Heart right ventricle (tissue), 16 donors: ENCODE measurements at regions not wholly inside any gene's neighbourhood (a gene's known extent, or its start where the extent isn't known, plus 50 kb on each side); places are given as distances from the start of the nearest gene placed in this dataset.

Experiments used
- ATAC-seq, 8 donors: fragments of 200-7000 bp; cut with Tn5 transposase; one replicate each; pipeline ENCODE4 v1.9.1; 2020; ENCODE audit warnings: mild to moderate bottlenecking in 8 of 8, moderate library complexity in 8 of 8, moderate number of reproducible peaks in 1 of 8
- DNase-seq, 2 donors: peaks; one replicate each; pipeline ENCODE4 v3.0.0-alpha.2; 2020
- H3K27ac ChIP-seq, 10 donors: fragments of 200-600 bp; sonication (generic) in 2 of 10; one replicate each; pipeline versions ENCODE4 v1.5.0 to v1.8.0; 2020 to 2022; ENCODE audit warnings: mild to moderate bottlenecking in 3 of 10
- H3K27me3 ChIP-seq, 7 donors: fragments of 200-600 bp; one replicate each; pipeline ENCODE4 v1.8.0; 2021 to 2022; ENCODE audit warnings: mild to moderate bottlenecking in 2 of 7
- H3K36me3 ChIP-seq, 9 donors: fragments of 200-600 bp; sonication (generic) in 1 of 9; one replicate each; pipeline versions ENCODE4 v1.5.0 to v1.8.0; 2020 to 2022; ENCODE audit warnings: mild to moderate bottlenecking in 2 of 9
- H3K4me1 ChIP-seq, 9 donors: fragments of 200-600 bp; sonication (generic) in 1 of 9; one replicate each; pipeline versions ENCODE4 v1.5.0 to v1.8.0; 2020 to 2022; ENCODE audit warnings: mild to moderate bottlenecking in 4 of 9
- H3K4me3 ChIP-seq, 10 donors: fragments of 200-600 bp; sonication (generic) in 2 of 10; one replicate each; pipeline versions ENCODE4 v1.5.0 to v1.8.0; 2020 to 2022; ENCODE audit warnings: mild to moderate bottlenecking in 7 of 10, moderate library complexity in 2 of 10
- H3K9me3 ChIP-seq, 11 donors: fragments of 200-600 bp in 10 of 11; sonication (generic) in 2 of 11; one replicate each; pipeline versions ENCODE4 v1.5.0 to v1.8.0; 2013 to 2022; ENCODE audit warnings: mild to moderate bottlenecking in 2 of 11, control low read depth in 1 of 11, moderate library complexity in 1 of 11
- WGBS, 2 donors: extraction: QIAGEN DNeasy Blood & Tissue Kit; methylation state at CpG; one replicate each; pipeline ENCODE4 v1.1.7; 2013; ENCODE audit warnings: inconsistent platforms in 1 of 2; 5-methylcytosine and 5-hydroxymethylcytosine counted together
- intact Hi-C, 10 donors: fragments of 100-400 bp; cut with DNase I; formaldehyde crosslinking; loops; one replicate each; pipeline versions ENCODE4 v1.11.1 to v1.14.2; 2022
- TF ChIP-seq, protein P1 (sequence below), 9 donors: fragments of 200-600 bp; sonication (generic) in 2 of 9; IDR thresholded peaks; one replicate each; pipeline versions ENCODE4 v1.5.0 to v1.8.0; 2021 to 2022; ENCODE audit warnings: antibody characterized with exemption in 9 of 9, mild to moderate bottlenecking in 5 of 9, moderate library complexity in 1 of 9
- donor health status: Arrhythmogenic right ventricular cardiomyopathy.
- donor health status: ischemic (EF 13 %, LVEDD 7.1; RV severe dilation, severe dysfunction).
- donor health status: healthy with polysubstance abuse.
- donor health status: DM: no; HTN: yes; CAD: no.
- donor health status: DM: no; HTN: no; CAD: no.
- donor health status: ischemic (EF 25% LVEDD 6.9; RV normal size, moderate dysfunction).
- donor health status: ischemic (EF 25% LVEDD 5.7; RV mildly dilated, moderate dysfunction).
- donor health status: healthy.
- donor health status: DM: yes; HTN: yes; CAD: no.
- donor health status: Ischemic cardiomyopathy.
- donor health status: ischemic (EF 35%, LVEDD 5.7; RV mildly dilated, moderate dysfunction).
- donor health status: nonischemic (EF 11% LVEDD 7.7; RV severe dilation, severe dysfunction).
- donor health status: DM: yes; HTN: yes; CAD: no.
- donor health status: PGD.
- donor health status: ischemic (EF 29% LVEDD 5.4; RV normal size, mild dysfunction).
- donor health status: nonischemic (EF 23%, LVEDD 6.1; RV moderate dilation, normal function).

DNA sequence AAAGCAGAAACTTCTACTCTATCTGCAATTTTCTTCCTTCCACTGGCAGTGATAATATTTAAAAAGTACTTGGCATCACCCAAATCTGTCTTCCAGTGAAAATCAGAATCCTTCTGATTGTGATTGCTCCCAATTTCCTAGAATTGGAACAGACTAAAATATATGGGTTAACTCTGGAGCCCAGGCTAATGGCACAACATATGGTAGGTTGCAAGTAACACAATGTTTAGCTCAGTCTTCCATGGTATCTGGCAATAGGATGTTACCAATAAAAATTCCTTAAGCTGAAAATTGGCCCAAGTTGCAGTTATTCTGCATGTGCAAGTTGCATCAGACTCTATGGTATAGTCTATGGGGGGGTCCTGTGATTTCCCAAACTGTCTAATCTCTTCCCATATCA lies 273.5 kb upstream of the ADAMTS9 start:
- intact Hi-C loops, result no loop called here
- H3K27me3 ChIP-seq, result no peaks in the 10 kb centered on the region
- no peak overlapping the region for H3K27ac ChIP-seq
- TF ChIP-seq, protein P1, sequence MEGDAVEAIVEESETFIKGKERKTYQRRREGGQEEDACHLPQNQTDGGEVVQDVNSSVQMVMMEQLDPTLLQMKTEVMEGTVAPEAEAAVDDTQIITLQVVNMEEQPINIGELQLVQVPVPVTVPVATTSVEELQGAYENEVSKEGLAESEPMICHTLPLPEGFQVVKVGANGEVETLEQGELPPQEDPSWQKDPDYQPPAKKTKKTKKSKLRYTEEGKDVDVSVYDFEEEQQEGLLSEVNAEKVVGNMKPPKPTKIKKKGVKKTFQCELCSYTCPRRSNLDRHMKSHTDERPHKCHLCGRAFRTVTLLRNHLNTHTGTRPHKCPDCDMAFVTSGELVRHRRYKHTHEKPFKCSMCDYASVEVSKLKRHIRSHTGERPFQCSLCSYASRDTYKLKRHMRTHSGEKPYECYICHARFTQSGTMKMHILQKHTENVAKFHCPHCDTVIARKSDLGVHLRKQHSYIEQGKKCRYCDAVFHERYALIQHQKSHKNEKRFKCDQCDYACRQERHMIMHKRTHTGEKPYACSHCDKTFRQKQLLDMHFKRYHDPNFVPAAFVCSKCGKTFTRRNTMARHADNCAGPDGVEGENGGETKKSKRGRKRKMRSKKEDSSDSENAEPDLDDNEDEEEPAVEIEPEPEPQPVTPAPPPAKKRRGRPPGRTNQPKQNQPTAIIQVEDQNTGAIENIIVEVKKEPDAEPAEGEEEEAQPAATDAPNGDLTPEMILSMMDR (IDR thresholded peaks at IDR 0.05), result no peak
- peaks cover 0 to 19% (median 0%) of the 10 kb centered on the region in 9 donors for H3K4me1 ChIP-seq
- H3K9me3 ChIP-seq, result peaks cover 0 to 3% (median 0%) of the 10 kb centered on the region in 11 donors
- H3K36me3 ChIP-seq, result no peaks in the 10 kb centered on the region
- DNase-seq, result no peak
- H3K4me3 ChIP-seq, result no peak overlapping the region
- ATAC-seq, result no peak

DNA sequence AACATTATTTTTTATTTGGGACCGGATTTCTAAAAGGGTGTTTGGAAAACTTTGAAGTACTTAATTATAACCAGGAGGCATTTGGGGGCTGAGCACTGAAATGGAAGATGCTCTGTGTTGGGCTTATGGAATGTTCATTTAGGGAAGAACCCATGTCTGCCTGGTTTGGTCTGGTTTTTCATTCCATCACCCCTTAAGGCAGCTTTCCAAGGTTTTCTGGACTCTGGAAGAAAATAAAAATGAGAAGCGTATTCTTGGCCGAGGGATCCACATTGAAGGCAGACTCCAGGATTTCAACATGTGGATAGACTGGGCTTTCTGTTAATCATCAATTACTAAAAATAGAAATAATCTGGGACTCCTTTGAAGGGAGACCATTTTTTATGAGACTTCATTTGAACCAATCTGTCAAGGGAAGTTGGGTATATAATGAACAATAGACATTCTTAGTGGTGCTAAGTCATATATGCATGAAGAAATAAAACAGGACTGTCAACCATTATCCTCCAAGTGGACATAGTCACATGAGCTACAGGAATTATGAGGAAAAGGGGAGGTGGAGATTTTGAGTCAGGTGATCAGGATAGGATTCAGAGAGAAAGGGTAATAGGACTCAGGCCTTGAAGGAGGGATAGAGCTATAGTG lies 270.5 kb upstream of the ADAMTS9 start:
- H3K27ac ChIP-seq, result peak overlapping the region in 3 of 10 donors; percentile 34 to 52 (median 47)
- intact Hi-C loops, result loop anchor here in 1 of 10 donors (10.0 kb wide), 1 partner anchor 424 kb away; no protein-coding TSS in a partner anchor

DNA sequence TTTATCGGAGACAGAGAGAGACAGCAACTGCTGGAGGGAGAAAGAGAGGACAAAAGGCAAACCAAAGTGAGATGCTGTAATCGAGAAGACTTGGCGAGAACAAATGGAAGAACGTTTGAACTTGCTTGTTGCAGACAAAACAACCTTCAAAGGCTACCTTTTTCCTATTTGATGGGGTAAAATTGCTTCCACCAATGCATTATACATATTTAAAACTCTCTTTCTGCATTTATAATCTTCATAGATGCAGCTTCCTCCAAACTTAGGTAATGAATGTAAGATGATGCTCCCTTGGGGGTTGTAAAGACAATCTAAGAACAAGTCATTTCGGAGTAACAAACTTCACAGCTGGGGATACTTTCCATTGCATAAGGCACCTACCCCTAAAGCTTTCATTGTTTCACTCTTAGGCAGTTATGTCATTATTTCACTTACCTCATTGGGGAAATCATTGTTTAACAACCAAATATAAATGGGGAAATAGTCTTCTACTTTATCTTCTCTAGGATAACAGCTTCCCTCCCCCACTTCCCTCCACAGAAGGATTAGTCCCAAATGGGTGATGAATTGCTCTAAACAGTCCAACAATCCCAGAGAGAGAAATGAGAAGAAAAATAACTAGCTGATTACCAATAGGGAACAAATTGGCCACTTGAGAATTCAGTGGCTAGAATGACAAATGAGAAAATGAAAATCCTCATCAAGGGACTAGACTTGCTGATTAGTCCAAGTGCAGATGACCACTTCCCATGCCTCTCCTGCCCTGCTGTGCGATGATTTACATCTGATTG lies 269.8 kb upstream of the ADAMTS9 start:
- Histone ChIP-seq H3K9me3 (no peaks in the 10 kb centered on the region), H3K4me1 (peaks cover 0 to 35% (median 0%) of the 10 kb centered on the region in 9 donors), H3K27me3 (no peaks in the 10 kb centered on the region), H3K27ac (peak overlapping the region in 5 of 10 donors; percentile 5 to 52 (median 34)), H3K36me3 (no peaks in the 10 kb centered on the region), H3K4me3 (no peak overlapping the region)
- intact Hi-C loops, result loop anchor here in 1 of 10 donors (10.0 kb wide), 1 partner anchor 423 kb away; no protein-coding TSS in a partner anchor
- DNase-seq (no peak), ATAC-seq (peak in 4 of 8 donors; percentile 19 to 49 (median 38))
- 72 to 79% methylated on average over 6 of the region's 6 CpGs for WGBS, 2 donors
- TF ChIP-seq, protein P1 (IDR thresholded peaks at IDR 0.05), result no peak

More for the DNA sequence above, 270.5 kb upstream of the ADAMTS9 start:
- Histone ChIP-seq H3K4me3 (no peak overlapping the region), H3K36me3 (no peaks in the 10 kb centered on the region), H3K4me1 (peaks cover 0 to 35% (median 0%) of the 10 kb centered on the region in 9 donors), H3K9me3 (no peaks in the 10 kb centered on the region), H3K27me3 (no peaks in the 10 kb centered on the region)
- DNase-seq (peak in 1 of 2 donors; percentile 15), ATAC-seq (peak in 3 of 8 donors; percentile 10 to 54 (median 36))
- 74 to 80% methylated on average over 3 of the region's 3 CpGs for WGBS, 2 donors
- TF ChIP-seq, protein P1 (IDR thresholded peaks at IDR 0.05), result no peak

DNA sequence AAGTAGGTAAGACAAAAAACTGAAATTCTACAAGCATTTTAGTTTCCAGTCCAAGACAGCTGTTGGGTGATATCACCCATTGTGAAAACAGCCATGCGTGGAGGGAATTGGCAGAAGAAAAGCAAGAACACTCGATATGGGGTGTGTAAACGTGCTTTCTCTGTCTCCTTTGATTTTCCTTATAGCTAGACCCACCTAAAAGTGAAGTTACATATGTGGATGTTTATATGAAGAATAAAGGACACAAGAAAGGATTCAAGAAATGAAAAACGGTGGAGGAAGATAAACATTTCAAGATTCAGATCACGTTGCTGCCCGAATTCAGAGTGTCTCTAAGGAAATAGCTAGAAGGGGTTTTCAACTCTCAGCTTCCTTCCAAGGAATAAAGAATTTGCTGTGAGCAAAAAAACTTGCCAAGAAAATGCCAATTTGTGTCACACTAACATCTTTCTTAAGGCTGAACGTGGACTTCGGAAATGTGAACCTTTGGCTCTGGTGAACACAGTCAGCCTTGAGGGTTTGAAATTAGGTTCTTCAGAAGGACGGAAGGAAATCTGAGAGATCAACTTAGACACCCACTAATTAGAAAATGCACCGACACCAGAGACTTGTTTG lies 269.0 kb upstream of the ADAMTS9 start:
- Histone ChIP-seq H3K4me1 (peaks cover 0 to 35% (median 0%) of the 10 kb centered on the region in 9 donors), H3K27me3 (no peaks in the 10 kb centered on the region), H3K4me3 (no peak overlapping the region), H3K9me3 (no peaks in the 10 kb centered on the region), H3K27ac (peak overlapping the region in 2 of 10 donors; percentile 5 to 23), H3K36me3 (no peaks in the 10 kb centered on the region)
- peak in 1 of 8 donors; percentile 31 for ATAC-seq
- TF ChIP-seq, protein P1 (IDR thresholded peaks at IDR 0.05), result no peak
- no peak for DNase-seq
- intact Hi-C loops, result loop anchor here in 1 of 10 donors (10.0 kb wide), 1 partner anchor 422 kb away; no protein-coding TSS in a partner anchor
- WGBS, 2 donors, result 61 to 70% methylated on average over 10 of the region's 10 CpGs
